SU-DHL-6 (cell line): ENCODE measurements at regions not wholly inside any gene's neighbourhood (a gene's known extent, or its start where the extent isn't known, plus 50 kb on each side); places are given as distances from the start of the nearest gene placed in this dataset.

Experiments used
- H2AFZ ChIP-seq: fragments of 200-600 bp; sonication (generic); 2 replicates; pipeline ENCODE4 v1.6.1; 2014; ENCODE audit warnings: low read depth, mild to moderate bottlenecking, moderate library complexity, mixed read lengths, antibody characterized with exemption, low read length; ENCODE audit not compliant: severe bottlenecking
- H3F3A ChIP-seq: fragments of 200-600 bp; shearing (Covaris generic); 2 replicates; pipeline ENCODE4 v1.6.0; 2016; ENCODE audit warnings: antibody characterized with exemption, mild to moderate bottlenecking; ENCODE audit not compliant: insufficient read depth
- H3K27ac ChIP-seq: fragments of 200-600 bp; sonication (generic); 2 replicates; pipeline ENCODE4 v1.5.1; 2016; ENCODE audit warnings: low read depth, mild to moderate bottlenecking, low read length, moderate library complexity, mixed read lengths
- H3K27me3 ChIP-seq: fragments of 200-600 bp; sonication (generic), shearing (Covaris generic); 2 replicates; pipeline ENCODE4 v1.6.0; 2014; ENCODE audit warnings: mild to moderate bottlenecking, low read length
- H3K36me3 ChIP-seq: fragments of 200-600 bp; sonication (generic); 2 replicates; pipeline ENCODE4 v1.6.1; 2014; ENCODE audit warnings: mild to moderate bottlenecking, low read length, mixed read lengths
- H3K4me2 ChIP-seq: fragments of 300-600, 200-600 bp; shearing (Covaris generic), sonication (generic); 2 replicates; pipeline ENCODE4 v1.6.0; 2014; ENCODE audit warnings: low read length, low read depth, mild to moderate bottlenecking; ENCODE audit not compliant: poor library complexity, severe bottlenecking
- H3K4me3 ChIP-seq: fragments of 200-600 bp; sonication (generic); 2 replicates; pipeline ENCODE4 v1.5.1; 2014; ENCODE audit warnings: antibody characterized with exemption, low read length, mild to moderate bottlenecking, mixed read lengths; ENCODE audit not compliant: insufficient read depth, poor library complexity, severe bottlenecking
- H3K79me2 ChIP-seq: fragments of 200-600 bp; sonication (generic); 2 replicates; pipeline ENCODE4 v1.6.1; 2014; ENCODE audit warnings: mild to moderate bottlenecking, low read length, moderate library complexity; ENCODE audit not compliant: insufficient read depth
- H3K9ac ChIP-seq: fragments of 200-600 bp; sonication (generic); 2 replicates; pipeline ENCODE4 v1.7.0; 2014; ENCODE audit warnings: mild to moderate bottlenecking, low read length
- H3K9me2 ChIP-seq: fragments of 200-600 bp; sonication (generic); replicated peaks from 2 replicates; pipeline ENCODE4 v1.6.1; 2014; ENCODE audit warnings: low read length; ENCODE audit not compliant: insufficient read depth
- H3K9me3 ChIP-seq: fragments of 200-600 bp; sonication (generic); 2 replicates; pipeline ENCODE4 v1.6.1; 2014; ENCODE audit warnings: low read length, mixed read lengths; ENCODE audit not compliant: insufficient read depth
- H4K20me1 ChIP-seq: fragments of 200-600 bp; sonication (generic); 2 replicates; pipeline ENCODE4 v1.6.1; 2014; ENCODE audit warnings: low read depth, mild to moderate bottlenecking, antibody characterized with exemption, low read length, moderate library complexity, mixed read lengths
- EZH2phosphoT487 ChIP-seq: fragments of 200-600 bp; sonication (generic), shearing (Covaris generic); conservative IDR thresholded peaks from 2 replicates; pipeline ENCODE4 v1.6.1; 2018; ENCODE audit warnings: mild to moderate bottlenecking, antibody characterized with exemption, low read length, moderate library complexity, mixed read lengths
- TF ChIP-seq, protein P1 (sequence below): fragments of 200-600 bp; sonication (generic); IDR thresholded peaks from one replicate; pipeline ENCODE4 v1.5.1; 2017; ENCODE audit warnings: antibody characterized with exemption, mild to moderate bottlenecking, low read length, moderate library complexity; ENCODE audit not compliant: insufficient read depth, poor library complexity, severe bottlenecking

DNA sequence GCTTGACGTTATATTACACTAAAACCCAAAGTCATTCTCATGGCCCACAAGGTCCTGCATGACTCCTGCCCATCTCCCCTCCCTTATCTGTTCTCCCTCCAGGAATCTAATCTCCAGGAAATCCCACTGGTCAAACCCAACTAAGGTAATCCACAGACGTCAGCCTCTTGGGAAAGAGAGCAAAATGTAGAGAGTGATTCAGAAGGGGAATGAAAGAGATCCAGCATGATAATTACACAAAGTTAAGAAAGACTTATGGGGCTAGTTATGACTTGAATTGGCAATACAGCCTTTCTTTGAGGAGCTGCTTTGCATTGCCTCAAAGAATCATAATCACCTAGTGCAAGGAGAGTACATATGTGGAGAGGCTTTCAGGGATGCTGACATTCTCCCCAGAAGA is 137.8 kb upstream of the MYRIP start:
- H3F3A ChIP-seq: no peaks in the 10 kb centered on the region
- no peaks in the 10 kb centered on the region for H3K27me3 ChIP-seq
- no peak overlapping the region for H3K4me3 ChIP-seq
- H3K36me3 ChIP-seq: no peaks in the 10 kb centered on the region
- H3K4me2 ChIP-seq: no peak overlapping the region
- no peak overlapping the region for H2AFZ ChIP-seq
- TF ChIP-seq EZH2phosphoT487: no peak
- TF ChIP-seq, protein P1, sequence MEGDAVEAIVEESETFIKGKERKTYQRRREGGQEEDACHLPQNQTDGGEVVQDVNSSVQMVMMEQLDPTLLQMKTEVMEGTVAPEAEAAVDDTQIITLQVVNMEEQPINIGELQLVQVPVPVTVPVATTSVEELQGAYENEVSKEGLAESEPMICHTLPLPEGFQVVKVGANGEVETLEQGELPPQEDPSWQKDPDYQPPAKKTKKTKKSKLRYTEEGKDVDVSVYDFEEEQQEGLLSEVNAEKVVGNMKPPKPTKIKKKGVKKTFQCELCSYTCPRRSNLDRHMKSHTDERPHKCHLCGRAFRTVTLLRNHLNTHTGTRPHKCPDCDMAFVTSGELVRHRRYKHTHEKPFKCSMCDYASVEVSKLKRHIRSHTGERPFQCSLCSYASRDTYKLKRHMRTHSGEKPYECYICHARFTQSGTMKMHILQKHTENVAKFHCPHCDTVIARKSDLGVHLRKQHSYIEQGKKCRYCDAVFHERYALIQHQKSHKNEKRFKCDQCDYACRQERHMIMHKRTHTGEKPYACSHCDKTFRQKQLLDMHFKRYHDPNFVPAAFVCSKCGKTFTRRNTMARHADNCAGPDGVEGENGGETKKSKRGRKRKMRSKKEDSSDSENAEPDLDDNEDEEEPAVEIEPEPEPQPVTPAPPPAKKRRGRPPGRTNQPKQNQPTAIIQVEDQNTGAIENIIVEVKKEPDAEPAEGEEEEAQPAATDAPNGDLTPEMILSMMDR: no peak
- H3K9me3 ChIP-seq: no peaks in the 10 kb centered on the region
- no peak overlapping the region for H3K9ac ChIP-seq
- H4K20me1 ChIP-seq: no peaks in the 10 kb centered on the region
- no peaks in the 10 kb centered on the region for H3K9me2 ChIP-seq
- no peaks in the 10 kb centered on the region for H3K79me2 ChIP-seq
- no peak overlapping the region for H3K27ac ChIP-seq

DNA sequence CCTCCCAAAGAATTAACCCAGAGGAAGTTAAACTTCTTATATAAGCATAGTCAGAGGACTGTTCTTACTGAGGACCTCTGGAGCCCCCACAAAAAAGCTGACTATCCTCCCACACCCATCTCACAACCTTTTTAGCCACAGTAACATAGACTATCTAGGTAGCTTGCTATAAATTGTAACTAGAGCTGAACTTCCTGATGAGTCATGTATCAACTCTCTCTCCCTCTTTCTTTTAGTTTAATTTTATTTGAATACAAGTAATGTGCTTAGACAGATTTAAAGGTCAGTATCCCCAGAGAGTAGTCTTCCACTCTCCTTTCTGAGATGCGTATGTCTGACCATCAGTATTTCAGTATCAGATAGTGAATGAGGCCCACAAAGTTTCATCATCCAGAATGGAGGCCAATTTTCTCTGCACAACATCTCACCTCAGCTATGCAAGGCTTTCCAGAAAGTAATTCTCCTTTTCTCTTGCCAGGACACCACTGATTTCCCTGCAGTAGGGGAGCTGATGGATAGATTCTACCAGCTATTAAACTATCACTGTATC is 104.0 kb upstream of the MYRIP start:
- no peaks in the 10 kb centered on the region for H3K9me2 ChIP-seq
- no peaks in the 10 kb centered on the region for H3K9me3 ChIP-seq
- H3K27ac ChIP-seq: no peak overlapping the region
- H3K9ac ChIP-seq: no peak overlapping the region
- no peak overlapping the region for H3K4me2 ChIP-seq
- no peak for TF ChIP-seq EZH2phosphoT487
- TF ChIP-seq, protein P1: no peak
- H3F3A ChIP-seq: no peaks in the 10 kb centered on the region
- no peaks in the 10 kb centered on the region for H3K79me2 ChIP-seq
- no peaks in the 10 kb centered on the region for H4K20me1 ChIP-seq
- H3K27me3 ChIP-seq: no peaks in the 10 kb centered on the region; the same call in 1 of the 2 replicates
- no peak overlapping the region for H3K4me3 ChIP-seq
- H3K36me3 ChIP-seq: no peaks in the 10 kb centered on the region
- H2AFZ ChIP-seq: no peak overlapping the region

DNA sequence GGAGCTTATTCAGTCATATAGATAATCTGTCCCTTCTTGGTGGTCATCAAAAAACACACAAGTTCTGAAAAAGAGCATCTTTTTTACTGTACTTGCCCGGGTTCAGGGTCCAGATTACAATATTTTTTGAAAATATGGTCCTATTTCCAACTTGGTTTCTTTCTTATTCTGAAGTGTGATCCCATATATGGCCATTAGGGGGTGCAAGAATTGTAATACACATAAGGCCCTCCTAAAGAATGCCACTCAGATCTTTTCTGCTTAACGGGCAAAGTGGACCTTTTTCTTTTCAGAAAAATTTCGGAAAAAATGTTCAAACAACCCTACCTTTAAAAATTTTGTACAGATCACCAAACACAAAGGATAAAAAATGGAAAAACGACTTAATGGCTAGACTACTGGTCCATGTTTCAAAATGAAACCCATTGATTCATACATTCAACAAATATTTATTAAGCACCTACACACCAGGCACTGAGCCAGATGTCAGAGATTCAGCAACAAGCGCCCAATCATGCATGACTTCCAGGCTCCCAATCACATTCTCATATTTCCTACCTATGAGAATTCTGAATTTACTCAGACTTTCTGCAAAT is 102.0 kb upstream of the MYRIP start:
- TF ChIP-seq EZH2phosphoT487: no peak
- TF ChIP-seq, protein P1: peak; percentile 66
- Histone ChIP-seq H3K79me2 (no peaks in the 10 kb centered on the region), H3K9me2 (no peaks in the 10 kb centered on the region), H3K9me3 (no peaks in the 10 kb centered on the region), H4K20me1 (no peaks in the 10 kb centered on the region), H3K27ac (no peak overlapping the region), H3K9ac (no peak overlapping the region), H3K4me3 (no peak overlapping the region), H3K4me2 (no peak overlapping the region), H3K36me3 (no peaks in the 10 kb centered on the region), H3K27me3 (no peaks in the 10 kb centered on the region; the same call in 1 of the 2 replicates), H3F3A (no peaks in the 10 kb centered on the region), H2AFZ (no peak overlapping the region)
